H9 (cell line): ENCODE measurements at regions not wholly inside any gene's neighbourhood (a gene's known extent, or its start where the extent isn't known, plus 50 kb on each side); places are given as distances from the start of the nearest gene placed in this dataset.

ENCODE experiments used
- DNase-seq: peaks from one replicate; pipeline ENCODE4 v3.0.0-alpha.2; 2017
- H2AFZ ChIP-seq: one replicate; pipeline ENCODE4 v1.6.1; 2013; ENCODE audit warnings: mild to moderate bottlenecking, low read length, control low read depth, moderate library complexity
- H2AK5ac ChIP-seq: 2 replicates; pipeline ENCODE4 v1.6.1; 2013; ENCODE audit warnings: low read length, control low read depth, mixed read lengths; ENCODE audit not compliant: insufficient read length
- H2BK120ac ChIP-seq: one replicate; pipeline ENCODE4 v1.6.1; 2013; ENCODE audit warnings: low read depth, mild to moderate bottlenecking, low read length, control low read depth, inconsistent platforms; ENCODE audit not compliant: poor library complexity, severe bottlenecking
- H2BK12ac ChIP-seq: 2 replicates; pipeline ENCODE4 v1.6.1; 2013; ENCODE audit warnings: low read length, control low read depth, mixed read lengths, low read depth; ENCODE audit not compliant: insufficient read length
- H2BK15ac ChIP-seq: 2 replicates; pipeline ENCODE4 v1.6.1; 2013; ENCODE audit warnings: low read depth, low read length, control low read depth
- H2BK20ac ChIP-seq: one replicate; pipeline ENCODE4 v1.6.1; 2013; ENCODE audit warnings: low read depth, mild to moderate bottlenecking, low read length, control low read depth, inconsistent platforms; ENCODE audit not compliant: poor library complexity, severe bottlenecking
- H2BK5ac ChIP-seq: 2 replicates; pipeline ENCODE4 v1.6.1; 2013; ENCODE audit warnings: low read length, control low read depth, mixed read lengths; ENCODE audit not compliant: insufficient read length
- H3K14ac ChIP-seq: 2 replicates; pipeline ENCODE4 v1.6.1; 2013; ENCODE audit warnings: low read length, control low read depth; ENCODE audit not compliant: insufficient read depth
- H3K18ac ChIP-seq: 2 replicates; pipeline ENCODE4 v1.6.1; 2013; ENCODE audit warnings: low read depth, mild to moderate bottlenecking, mixed read lengths, low read length, control low read depth; ENCODE audit not compliant: insufficient read length
- H3K23ac ChIP-seq: 2 replicates; pipeline ENCODE4 v1.6.1; 2013; ENCODE audit warnings: low read length, control low read depth, mixed read lengths, low read depth; ENCODE audit not compliant: insufficient read length
- H3K23me2 ChIP-seq: 2 replicates; pipeline ENCODE4 v1.6.1; 2013; ENCODE audit warnings: low read depth, mild to moderate bottlenecking, mixed read lengths, low read length, control low read depth; ENCODE audit not compliant: insufficient read length, poor library complexity, severe bottlenecking
- H3K27ac ChIP-seq: 2 replicates; pipeline ENCODE4 v1.5.1; 2013; ENCODE audit warnings: low read length, control low read depth, mixed read lengths, low read depth; ENCODE audit not compliant: insufficient read length
- H3K27me3 ChIP-seq: 2 replicates; pipeline ENCODE4 v1.6.1; 2013; ENCODE audit warnings: low read length, control low read depth, inconsistent platforms; ENCODE audit not compliant: insufficient read depth
- H3K4ac ChIP-seq: 2 replicates; pipeline ENCODE4 v1.6.1; 2013; ENCODE audit warnings: low read depth, mild to moderate bottlenecking, control low read depth, inconsistent platforms, low read length, moderate library complexity
- H3K4me1 ChIP-seq: 2 replicates; pipeline ENCODE4 v1.6.1; 2013; ENCODE audit warnings: low read length, control low read depth, inconsistent platforms; ENCODE audit not compliant: insufficient read depth
- H3K4me2 ChIP-seq: 2 replicates; pipeline ENCODE4 v1.6.1; 2013; ENCODE audit warnings: low read length, control low read depth, mixed read lengths; ENCODE audit not compliant: insufficient read length, insufficient read depth
- H3K56ac ChIP-seq: 2 replicates; pipeline ENCODE4 v1.6.1; 2013; ENCODE audit warnings: low read depth, mild to moderate bottlenecking, mixed read lengths, low read length, control low read depth; ENCODE audit not compliant: insufficient read length
- H3K79me1 ChIP-seq: 2 replicates; pipeline ENCODE4 v1.6.1; 2013; ENCODE audit warnings: low read depth, mild to moderate bottlenecking, moderate library complexity, low read length, control low read depth, inconsistent platforms; ENCODE audit not compliant: insufficient read depth, poor library complexity, severe bottlenecking
- H3K79me2 ChIP-seq: 2 replicates; pipeline ENCODE4 v1.6.1; 2013; ENCODE audit warnings: low read length, control low read depth, inconsistent platforms; ENCODE audit not compliant: insufficient read depth
- H3K9ac ChIP-seq: 2 replicates; pipeline ENCODE4 v1.6.1; 2013; ENCODE audit warnings: low read length, control low read depth, mixed read lengths; ENCODE audit not compliant: insufficient read length; ENCODE audit errors: extremely low read depth
- H3K9me3 ChIP-seq: one replicate; pipeline ENCODE4 v1.6.1; 2013; ENCODE audit warnings: low read depth, low read length, inconsistent platforms; ENCODE audit not compliant: control insufficient read depth
- H3T11ph ChIP-seq: one replicate; pipeline ENCODE4 v1.6.1; 2013; ENCODE audit warnings: mild to moderate bottlenecking, low read length, control low read depth, inconsistent platforms
- H4K20me1 ChIP-seq: one replicate; pipeline ENCODE4 v1.6.1; 2013; ENCODE audit not compliant: control insufficient read depth, insufficient read length, insufficient read depth
- H4K5ac ChIP-seq: 2 replicates; pipeline ENCODE4 v1.6.1; 2013; ENCODE audit warnings: low read depth, mild to moderate bottlenecking, mixed read lengths, low read length, control low read depth; ENCODE audit not compliant: insufficient read length
- H4K8ac ChIP-seq: replicated peaks from 2 replicates; pipeline ENCODE4 v1.6.1; 2013; ENCODE audit warnings: low read length, control low read depth, mixed read lengths, low read depth; ENCODE audit not compliant: insufficient read length
- H4K91ac ChIP-seq: 2 replicates; pipeline ENCODE4 v1.6.1; 2013; ENCODE audit warnings: low read depth, mild to moderate bottlenecking, moderate library complexity, mixed read lengths, low read length, control low read depth; ENCODE audit not compliant: insufficient read length
- H3K27ac Mint-ChIP-seq, 3 experiments: 2 replicates in 2 of 3; 3 replicates in 1 of 3; pipeline ENCODE4 v1.8.0; 2020 to 2021; ENCODE audit warnings: mixed read lengths in 3 of 3, mild to moderate bottlenecking in 1 of 3, moderate library complexity in 1 of 3
- H3K27me3 Mint-ChIP-seq: 2 replicates; pipeline ENCODE4 v1.8.0; 2021; ENCODE audit warnings: low read depth, mild to moderate bottlenecking, moderate library complexity, mixed read lengths
- H3K36me3 Mint-ChIP-seq, 3 experiments: 2 replicates in 2 of 3; 3 replicates in 1 of 3; pipeline ENCODE4 v1.8.0; 2020 to 2021; ENCODE audit warnings: low read depth in 3 of 3, mixed read lengths in 3 of 3; ENCODE audit not compliant: insufficient read depth in 1 of 3
- H3K4me1 Mint-ChIP-seq, 2 experiments: 2 replicates each; pipeline ENCODE4 v1.8.0; 2020; ENCODE audit warnings: mixed read lengths in 2 of 2
- H3K4me3 Mint-ChIP-seq, 2 experiments: 2 replicates in 1 of 2; 3 replicates in 1 of 2; pipeline ENCODE4 v1.8.0; 2020 to 2021; ENCODE audit warnings: mild to moderate bottlenecking in 2 of 2, mixed read lengths in 2 of 2, moderate library complexity in 1 of 2
- H3K9me3 Mint-ChIP-seq, 2 experiments: 2 replicates in 1 of 2; 3 replicates in 1 of 2; pipeline ENCODE4 v1.8.0; 2020; ENCODE audit warnings: mild to moderate bottlenecking in 2 of 2, mixed read lengths in 2 of 2, moderate library complexity in 1 of 2
- WGBS: extraction: QIAGEN DNeasy Blood & Tissue Kit; methylation state at CpG from one replicate; pipeline ENCODE4 v1.1.7; 2013; ENCODE audit warnings: missing lambda C conversion rate, low lambda C conversion rate, mixed read lengths; ENCODE audit not compliant: insufficient read length; ENCODE audit errors: extremely low coverage; 5-methylcytosine and 5-hydroxymethylcytosine counted together
- TF ChIP-seq, protein P1 (sequence below): fragments of 200-600 bp; sonication (generic); conservative IDR thresholded peaks from 3 replicates; pipeline ENCODE4 v1.8.0; 2021; ENCODE audit warnings: antibody characterized with exemption, mild to moderate bottlenecking

GRCh38 chr3:178406206-178406605, 130.0 kb upstream of the KCNMB2 start:
- H3T11ph ChIP-seq = no peak overlapping the region
- H3K9me3 ChIP-seq = no peaks in the 10 kb centered on the region
- Mint-ChIP-seq H3K27me3 (no peaks in the 10 kb centered on the region), H3K9me3 (no peaks in the 10 kb centered on the region), H3K36me3 (no peaks in the 10 kb centered on the region), H3K27ac (peak overlapping the region in 1 of 3 experiments; percentile 91; a peak in 2 of 7 replicates), H3K4me1 (no peaks in the 10 kb centered on the region), H3K4me3 (no peak overlapping the region)
- H3K9ac ChIP-seq = no peak overlapping the region
- H2AK5ac ChIP-seq = no peak overlapping the region
- no peaks in the 10 kb centered on the region for H3K23me2 ChIP-seq
- no peak overlapping the region for H4K5ac ChIP-seq
- no peaks in the 10 kb centered on the region for H3K4me1 ChIP-seq
- no peak overlapping the region for H4K8ac ChIP-seq
- no peak overlapping the region for H3K4ac ChIP-seq
- H3K56ac ChIP-seq = no peak overlapping the region
- H3K27me3 ChIP-seq = no peaks in the 10 kb centered on the region
- peak overlapping the region; percentile 26 for H2BK20ac ChIP-seq
- no peaks in the 10 kb centered on the region for H3K79me2 ChIP-seq
- H3K4me2 ChIP-seq = no peak overlapping the region
- H3K14ac ChIP-seq = no peak overlapping the region
- H4K20me1 ChIP-seq = no peaks in the 10 kb centered on the region
- H2BK12ac ChIP-seq = no peak overlapping the region
- H4K91ac ChIP-seq = no peak overlapping the region
- H3K27ac ChIP-seq = no peak overlapping the region
- no peaks in the 10 kb centered on the region for H3K79me1 ChIP-seq
- no peak overlapping the region for H3K18ac ChIP-seq
- H2BK15ac ChIP-seq = no peak overlapping the region
- TF ChIP-seq, protein P1, sequence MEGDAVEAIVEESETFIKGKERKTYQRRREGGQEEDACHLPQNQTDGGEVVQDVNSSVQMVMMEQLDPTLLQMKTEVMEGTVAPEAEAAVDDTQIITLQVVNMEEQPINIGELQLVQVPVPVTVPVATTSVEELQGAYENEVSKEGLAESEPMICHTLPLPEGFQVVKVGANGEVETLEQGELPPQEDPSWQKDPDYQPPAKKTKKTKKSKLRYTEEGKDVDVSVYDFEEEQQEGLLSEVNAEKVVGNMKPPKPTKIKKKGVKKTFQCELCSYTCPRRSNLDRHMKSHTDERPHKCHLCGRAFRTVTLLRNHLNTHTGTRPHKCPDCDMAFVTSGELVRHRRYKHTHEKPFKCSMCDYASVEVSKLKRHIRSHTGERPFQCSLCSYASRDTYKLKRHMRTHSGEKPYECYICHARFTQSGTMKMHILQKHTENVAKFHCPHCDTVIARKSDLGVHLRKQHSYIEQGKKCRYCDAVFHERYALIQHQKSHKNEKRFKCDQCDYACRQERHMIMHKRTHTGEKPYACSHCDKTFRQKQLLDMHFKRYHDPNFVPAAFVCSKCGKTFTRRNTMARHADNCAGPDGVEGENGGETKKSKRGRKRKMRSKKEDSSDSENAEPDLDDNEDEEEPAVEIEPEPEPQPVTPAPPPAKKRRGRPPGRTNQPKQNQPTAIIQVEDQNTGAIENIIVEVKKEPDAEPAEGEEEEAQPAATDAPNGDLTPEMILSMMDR = no peak
- no peak overlapping the region for H2BK120ac ChIP-seq
- no peak overlapping the region for H3K23ac ChIP-seq
- no peak for DNase-seq
- H2BK5ac ChIP-seq = no peak overlapping the region
- H2AFZ ChIP-seq = no peak overlapping the region
- no CpG with 5 or more reads among the region's 3 CpGs for WGBS
